ENCODE measurements at regions not wholly inside any gene's neighbourhood (a gene's known extent, or its start where the extent isn't known, plus 50 kb on each side); places are given as distances from the start of the nearest gene placed in this dataset.

GRCh38 chr16:55008836-55009510, 78.3 kb downstream of the IRX5 start:
- Mint-ChIP-seq H3K4me1 (no peaks in the 10 kb centered on the region), H3K4me3 (no peak overlapping the region), H3K27me3 (peaks cover 2% of the 10 kb centered on the region), H3K9me3 (no peaks in the 10 kb centered on the region), H3K27ac (no peak overlapping the region), H3K36me3 (ENCODE audit: low read depth) (no peaks in the 10 kb centered on the region)
- TF ChIP-seq CTCF (IDR thresholded peaks at IDR 0.05): no peak
- DNase-seq (no peak), ATAC-seq (ENCODE audit: low read depth) (no peak)
- POLR2A ChIA-PET: no interaction called here
- intact Hi-C loops (cut with micrococcal nuclease): no loop called here
- CTCF ChIA-PET: no interaction called here

- CTCF ChIA-PET: no interaction called here
- ATAC-seq (ENCODE audit: low read depth) (no peak), DNase-seq (no peak)
- Mint-ChIP-seq H3K4me1 (no peaks in the 10 kb centered on the region), H3K36me3 (ENCODE audit: low read depth) (no peaks in the 10 kb centered on the region), H3K4me3 (no peak overlapping the region), H3K27ac (no peak overlapping the region), H3K27me3 (peaks cover 2% of the 10 kb centered on the region), H3K9me3 (no peaks in the 10 kb centered on the region)
- intact Hi-C loops (cut with micrococcal nuclease): no loop called here
- TF ChIP-seq CTCF (IDR thresholded peaks at IDR 0.05): no peak
- POLR2A ChIA-PET: no interaction called here
Observed at GRCh38 chr16:55009581-55009980, 78.9 kb downstream of the IRX5 start.

DNA sequence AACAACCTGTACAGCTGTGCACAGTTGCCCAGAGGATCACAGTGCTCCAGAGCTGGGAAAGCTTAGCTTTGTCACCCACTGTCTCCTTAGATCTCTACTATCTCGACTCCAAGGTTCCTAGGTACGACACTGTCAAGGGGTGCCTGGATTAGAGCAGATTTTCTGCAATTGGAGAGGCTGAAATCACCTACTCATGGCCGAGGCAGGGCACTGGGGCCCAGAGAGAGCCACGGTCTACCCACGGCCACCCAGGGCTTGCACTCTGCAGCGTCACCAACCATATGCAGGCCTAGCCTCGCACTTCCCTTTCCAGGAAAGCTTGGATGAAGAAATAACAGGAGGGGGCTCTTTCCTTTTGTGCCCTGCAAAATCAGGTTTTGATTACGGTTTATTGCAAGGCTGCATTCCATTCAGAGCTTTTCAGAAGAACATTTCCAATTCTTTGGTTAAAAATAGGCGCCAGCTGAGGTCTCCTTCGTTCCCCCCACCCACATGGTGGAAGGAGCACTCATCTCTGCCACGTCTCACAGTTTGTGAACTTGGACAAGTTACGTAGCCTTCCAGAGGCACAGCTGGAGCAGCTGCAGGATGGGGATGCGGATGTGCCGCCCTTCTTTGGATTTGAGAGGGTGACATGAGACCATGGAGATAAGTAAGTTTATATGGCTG, 80.0 kb downstream of the IRX5 start:
- DNase-seq (no peak), ATAC-seq (ENCODE audit: low read depth) (no peak)
- CTCF ChIA-PET: no interaction called here
- POLR2A ChIA-PET: no interaction called here
- no peaks in the 10 kb centered on the region for H3K4me1 Mint-ChIP-seq
- intact Hi-C loops (cut with micrococcal nuclease): no loop called here
- no peak overlapping the region for H3K27ac Mint-ChIP-seq
- H3K36me3 Mint-ChIP-seq (ENCODE audit: low read depth): no peaks in the 10 kb centered on the region
- TF ChIP-seq CTCF (IDR thresholded peaks at IDR 0.05): no peak
- peaks cover 2% of the 10 kb centered on the region for H3K27me3 Mint-ChIP-seq
- H3K9me3 Mint-ChIP-seq: no peaks in the 10 kb centered on the region
- H3K4me3 Mint-ChIP-seq: no peak overlapping the region

- TF ChIP-seq CTCF (IDR thresholded peaks at IDR 0.05): no peak
- no peaks in the 10 kb centered on the region for H3K4me1 Mint-ChIP-seq
- no peaks in the 10 kb centered on the region for H3K9me3 Mint-ChIP-seq
- no peaks in the 10 kb centered on the region for H3K36me3 Mint-ChIP-seq (ENCODE audit: low read depth)
- POLR2A ChIA-PET: no interaction called here
- DNase-seq (no peak), ATAC-seq (ENCODE audit: low read depth) (no peak)
- CTCF ChIA-PET: no interaction called here
- intact Hi-C loops (cut with micrococcal nuclease): no loop called here
- peaks cover under 1% of the 10 kb centered on the region for H3K27me3 Mint-ChIP-seq
- no peak overlapping the region for H3K4me3 Mint-ChIP-seq
- no peak overlapping the region for H3K27ac Mint-ChIP-seq
Observed at GRCh38 chr16:55012362-55012761, 81.7 kb downstream of the IRX5 start.

- no peak overlapping the region for H3K4me3 Mint-ChIP-seq
- DNase-seq (no peak), ATAC-seq (ENCODE audit: low read depth) (no peak)
- H3K36me3 Mint-ChIP-seq (ENCODE audit: low read depth): no peaks in the 10 kb centered on the region
- ChIA-PET CTCF (no interaction called here), POLR2A (no interaction called here)
- no peak for TF ChIP-seq CTCF (IDR thresholded peaks at IDR 0.05)
- no peaks in the 10 kb centered on the region for H3K27me3 Mint-ChIP-seq
- no peaks in the 10 kb centered on the region for H3K4me1 Mint-ChIP-seq
- intact Hi-C loops (cut with micrococcal nuclease): no loop called here
- H3K9me3 Mint-ChIP-seq: no peaks in the 10 kb centered on the region
- H3K27ac Mint-ChIP-seq: no peak overlapping the region
Observed at GRCh38 chr16:55012793-55013192, 82.1 kb downstream of the IRX5 start.
